ENCODE measurements at regions not wholly inside any gene's neighbourhood (a gene's known extent, or its start where the extent isn't known, plus 50 kb on each side); places are given as distances from the start of the nearest gene placed in this dataset.

DNA sequence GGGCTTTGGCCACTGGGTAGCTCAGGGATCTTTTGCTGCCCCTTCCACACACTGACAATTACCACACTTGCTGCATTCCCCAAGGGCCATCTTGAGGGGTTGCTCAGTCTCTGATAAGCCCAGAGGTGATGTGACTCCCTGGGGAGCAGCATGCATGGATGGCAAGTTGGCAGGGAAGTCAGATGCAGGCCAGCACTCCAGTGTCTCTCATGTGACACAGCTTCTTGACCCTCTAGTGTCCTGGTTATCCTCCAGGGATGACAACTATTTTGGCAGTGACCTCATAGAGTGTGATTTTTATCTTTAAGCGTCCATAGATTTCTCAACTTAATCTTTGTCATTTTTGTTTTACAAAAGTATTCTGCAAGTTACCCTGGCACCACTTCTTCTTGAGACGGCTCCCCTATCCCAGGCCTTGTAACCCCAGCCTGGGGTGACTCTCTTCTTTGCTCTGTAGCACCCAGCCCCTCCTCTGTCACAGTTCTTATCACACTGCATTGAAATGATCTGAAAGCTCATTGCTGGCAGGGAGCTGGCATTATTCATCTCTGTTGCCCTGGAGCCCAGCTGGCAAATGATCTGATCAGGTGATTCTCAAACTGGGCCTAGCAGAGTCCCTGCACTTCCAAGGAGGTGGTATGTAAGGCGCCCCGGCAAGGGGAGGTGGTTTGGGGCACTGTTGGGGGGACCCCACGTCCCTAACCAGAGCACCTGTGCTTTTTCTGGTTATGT is 72.6 kb downstream of the TENT5C start:
- DNase-seq (ENCODE audit: low read depth), result no peak

DNA sequence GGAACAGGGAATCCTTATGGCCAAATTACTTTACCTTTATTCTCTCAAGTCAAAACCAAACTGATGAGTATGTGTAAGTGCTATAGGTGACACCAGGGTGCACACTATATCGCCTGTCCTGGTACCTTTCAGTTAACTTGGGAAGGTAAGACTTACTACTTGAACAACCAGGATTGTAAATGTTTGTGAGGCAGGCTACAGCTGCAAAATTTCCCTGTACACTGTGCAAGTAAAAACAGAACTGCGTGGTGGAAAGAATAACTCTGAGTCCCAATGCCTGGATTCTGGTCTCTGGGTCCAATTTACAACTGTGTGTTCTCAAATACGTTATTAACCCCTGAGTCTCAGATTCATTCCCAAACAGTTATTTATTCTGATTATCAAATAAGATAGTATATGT is 73.5 kb downstream of the TENT5C start:
- DNase-seq (ENCODE audit: low read depth), result no peak

DNA sequence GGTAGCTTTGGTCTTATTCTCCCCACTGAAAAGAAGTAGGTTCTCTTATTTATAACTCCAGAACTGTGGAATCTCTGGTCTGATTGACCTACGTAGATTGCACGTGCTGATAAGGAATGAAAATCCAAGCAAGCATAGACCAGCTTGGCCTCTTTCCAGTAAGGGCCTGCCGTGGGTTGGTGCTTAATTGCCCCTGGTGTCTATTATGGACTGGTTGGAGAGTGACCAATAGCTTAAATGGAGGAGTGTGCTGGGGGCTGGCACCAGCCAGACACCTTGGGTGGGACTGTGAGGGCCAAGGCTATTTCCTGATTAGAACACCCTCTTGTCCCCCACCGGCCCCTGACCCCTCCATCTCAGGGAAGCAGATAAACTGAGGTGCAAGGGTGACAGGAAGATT is 74.0 kb downstream of the TENT5C start:
- no peak for DNase-seq (ENCODE audit: low read depth)

DNA sequence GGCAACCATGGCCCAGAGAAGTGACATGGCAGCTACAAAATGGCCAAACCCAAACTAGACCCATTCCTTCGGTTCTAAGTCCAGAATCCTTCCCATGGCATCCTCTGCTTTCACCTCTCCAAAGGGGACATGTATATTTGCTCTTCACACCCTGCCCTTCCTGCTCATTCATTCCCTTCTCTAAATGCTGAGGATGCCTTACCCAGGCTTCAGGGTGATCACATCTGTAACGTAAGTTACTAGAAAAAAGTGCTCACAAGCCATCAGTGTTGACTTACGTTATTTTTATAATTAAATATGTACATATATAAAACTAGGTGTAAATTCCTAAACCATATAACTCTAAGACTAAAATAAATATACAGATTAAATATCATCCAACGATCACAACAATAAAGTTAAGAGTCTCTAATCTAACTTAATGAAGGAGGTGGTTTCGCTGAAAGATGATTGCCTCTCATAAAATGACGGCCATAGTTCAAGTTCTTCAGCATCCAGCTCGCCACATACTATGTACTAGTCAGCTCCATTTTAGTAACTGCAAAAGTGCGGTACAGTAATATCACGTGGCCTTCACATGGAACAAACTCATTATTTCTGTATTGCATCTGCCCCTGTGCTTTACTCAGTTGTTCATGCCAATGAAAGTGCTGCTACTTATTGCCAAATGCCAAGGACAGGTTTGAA is 74.6 kb downstream of the TENT5C start:
- no peak for DNase-seq (ENCODE audit: low read depth)

DNA sequence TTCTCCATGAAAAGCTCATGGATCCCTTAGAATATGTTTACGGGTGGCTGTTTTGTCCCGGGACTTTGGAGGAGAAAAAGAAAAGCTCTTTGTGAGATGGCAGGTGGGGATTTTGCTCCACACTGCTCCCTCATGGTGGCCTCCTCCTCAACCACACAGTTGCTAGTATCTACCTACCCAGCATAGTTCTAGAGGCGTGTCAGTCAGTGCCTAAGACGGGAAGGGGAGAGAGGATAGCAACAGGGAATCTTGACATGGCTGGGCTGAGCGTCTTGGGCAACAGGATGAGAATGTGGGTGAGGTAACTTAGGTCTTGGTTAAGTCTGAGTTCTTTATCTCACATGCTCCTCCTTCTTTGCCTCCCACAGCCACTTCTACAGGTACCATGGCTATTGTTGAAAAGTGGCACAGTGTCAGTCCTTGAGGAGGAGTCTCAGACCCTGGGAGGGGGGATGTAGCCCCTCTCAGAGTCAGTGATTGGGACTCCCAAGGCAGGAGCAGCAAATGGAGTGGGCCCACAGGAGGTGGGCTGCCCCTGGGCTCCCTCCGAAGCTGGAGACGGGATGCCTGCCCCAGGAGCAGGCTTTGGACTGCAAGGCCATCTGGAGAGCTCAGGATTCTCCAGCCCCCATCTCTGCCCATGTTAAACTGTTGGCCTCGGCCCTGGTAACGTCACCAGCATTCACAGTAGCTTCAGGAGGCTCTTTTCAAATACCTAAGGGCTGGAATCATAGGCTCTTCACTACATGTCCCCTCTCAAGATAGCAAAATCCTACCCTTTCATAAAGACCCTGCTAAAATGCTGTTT is 75.4 kb downstream of the TENT5C start:
- no peak for DNase-seq (ENCODE audit: low read depth)

DNA sequence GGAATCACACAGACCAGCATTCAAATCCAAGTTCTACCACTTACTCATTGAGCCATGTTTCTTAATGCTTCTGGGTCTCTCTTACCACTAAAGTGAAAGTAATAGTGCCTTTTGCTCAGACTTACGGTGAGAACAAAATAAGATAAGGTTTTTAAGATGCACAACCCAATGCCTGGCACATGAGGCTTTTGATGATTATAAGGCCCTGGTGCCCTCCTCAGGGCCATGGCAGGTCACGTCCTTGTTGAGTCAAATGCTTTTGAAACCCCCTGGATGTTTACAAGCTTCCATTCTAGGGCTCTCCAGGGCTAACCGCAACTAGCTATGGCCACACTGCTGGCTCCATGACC is 76.0 kb downstream of the TENT5C start:
- no peak for DNase-seq (ENCODE audit: low read depth)

DNA sequence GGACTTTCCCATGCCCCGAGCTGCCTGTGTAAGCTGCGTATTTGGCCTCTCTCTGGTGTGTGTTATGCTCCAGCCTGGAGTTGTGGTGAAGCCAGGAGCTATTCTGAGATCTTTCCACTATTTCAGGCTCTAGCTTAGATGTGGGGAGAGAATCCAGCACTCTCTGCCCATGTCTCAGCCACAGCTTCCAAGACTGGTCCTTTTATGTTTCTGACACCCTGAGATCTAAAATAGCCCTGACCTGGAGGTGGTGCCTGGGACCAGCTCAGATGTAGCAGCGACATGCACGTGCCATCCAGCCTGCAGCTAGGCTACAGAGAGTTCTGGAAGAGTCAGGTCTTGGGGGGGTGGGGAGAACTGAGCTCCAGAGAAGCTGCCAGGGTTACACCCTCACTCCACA is 76.5 kb downstream of the TENT5C start:
- DNase-seq (ENCODE audit: low read depth), result no peak

DNA sequence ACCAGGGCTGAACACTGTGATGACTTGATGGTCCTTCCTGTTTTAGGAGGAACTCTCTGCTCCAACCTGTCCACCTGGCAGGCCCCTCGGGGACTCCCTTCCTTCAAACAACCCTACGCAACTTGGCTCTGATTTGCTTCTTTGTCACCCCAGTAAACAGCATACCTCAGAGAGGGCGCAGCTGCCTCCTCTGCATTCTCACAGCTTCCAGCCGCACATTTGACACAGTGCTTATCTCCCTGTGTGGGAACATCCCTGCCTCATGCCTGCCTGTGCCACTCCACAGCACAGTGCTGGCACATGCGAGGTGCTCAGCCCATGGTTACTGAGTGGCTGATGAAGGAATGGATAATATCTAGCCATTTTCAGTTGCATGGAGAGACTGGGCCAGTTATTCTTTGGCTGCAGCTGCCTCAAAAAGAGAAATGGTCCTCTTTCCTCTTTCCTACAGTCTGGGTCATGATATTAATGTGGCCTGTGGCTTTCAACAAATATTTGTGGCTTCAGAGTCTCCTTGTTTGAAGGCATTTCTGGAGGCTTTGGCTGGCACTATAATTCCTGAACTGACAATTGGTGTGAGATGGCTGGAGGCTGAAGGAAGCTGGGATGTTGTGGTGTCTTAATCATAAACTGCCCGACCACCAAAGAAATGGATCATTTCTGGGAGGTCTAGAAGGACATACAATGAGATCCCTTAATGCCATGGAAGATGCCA is 77.9 kb downstream of the TENT5C start:
- DNase-seq (ENCODE audit: low read depth), result no peak

DNA sequence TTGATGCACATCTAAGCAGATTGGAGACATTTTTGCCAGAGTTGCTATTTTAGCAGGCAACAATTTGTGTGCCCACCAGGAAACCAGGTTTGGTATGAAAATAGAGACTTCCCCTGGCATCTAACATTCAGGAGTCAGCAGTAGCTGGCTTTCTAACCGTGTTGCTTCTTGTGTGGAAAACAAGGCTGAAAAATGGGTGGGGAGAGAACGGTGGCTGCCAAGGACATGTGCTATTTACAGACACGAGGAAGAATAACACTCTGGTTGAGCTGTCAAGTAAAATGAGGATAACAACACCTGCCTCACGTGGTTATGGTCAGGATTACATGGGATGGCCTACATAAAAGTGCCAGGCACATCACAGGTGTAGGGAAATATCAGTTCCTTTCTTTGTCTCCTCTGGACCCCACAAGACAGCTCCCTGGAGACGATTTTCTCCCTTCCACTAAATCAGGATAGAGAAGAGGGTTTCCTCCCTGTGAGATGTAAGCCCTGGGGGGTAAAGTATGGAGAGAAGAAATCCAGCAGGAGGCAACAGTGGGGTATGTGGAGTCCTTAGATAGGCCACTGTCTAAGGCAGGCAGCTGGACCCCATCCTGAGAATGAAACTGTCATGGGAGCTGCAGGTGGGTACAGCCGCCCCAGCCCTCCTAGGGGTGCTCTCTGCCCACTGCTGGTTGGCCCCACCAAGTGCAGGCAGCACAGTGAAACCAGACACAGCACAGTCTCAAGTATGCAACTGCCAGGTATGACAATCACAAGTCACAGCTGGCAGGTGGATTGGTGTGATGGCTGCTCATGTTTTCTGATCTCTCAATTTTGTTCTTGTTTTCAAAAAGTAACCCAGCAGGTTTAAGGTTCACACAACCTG is 80.3 kb downstream of the TENT5C start:
- DNase-seq (ENCODE audit: low read depth), result no peak

DNA sequence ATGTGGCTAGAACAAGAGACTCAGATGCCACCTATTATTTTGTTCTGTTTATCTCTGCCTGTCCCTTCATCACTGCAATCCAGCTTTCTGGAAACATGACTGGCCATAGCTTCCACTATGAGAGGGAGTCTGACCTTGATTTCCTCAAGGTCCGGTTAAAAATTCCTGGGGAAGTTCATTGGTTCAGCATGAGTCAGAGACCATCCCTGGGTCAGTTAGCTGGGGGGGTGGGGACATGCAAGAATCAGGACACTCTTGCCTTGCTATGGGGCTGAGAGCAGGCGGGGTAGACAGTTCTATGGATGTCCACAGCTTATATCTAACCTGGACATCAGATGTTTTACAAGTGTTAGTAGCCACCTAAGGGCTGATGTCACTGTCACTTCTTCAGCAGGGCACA is 81.1 kb downstream of the TENT5C start:
- DNase-seq (ENCODE audit: low read depth), result no peak

DNA sequence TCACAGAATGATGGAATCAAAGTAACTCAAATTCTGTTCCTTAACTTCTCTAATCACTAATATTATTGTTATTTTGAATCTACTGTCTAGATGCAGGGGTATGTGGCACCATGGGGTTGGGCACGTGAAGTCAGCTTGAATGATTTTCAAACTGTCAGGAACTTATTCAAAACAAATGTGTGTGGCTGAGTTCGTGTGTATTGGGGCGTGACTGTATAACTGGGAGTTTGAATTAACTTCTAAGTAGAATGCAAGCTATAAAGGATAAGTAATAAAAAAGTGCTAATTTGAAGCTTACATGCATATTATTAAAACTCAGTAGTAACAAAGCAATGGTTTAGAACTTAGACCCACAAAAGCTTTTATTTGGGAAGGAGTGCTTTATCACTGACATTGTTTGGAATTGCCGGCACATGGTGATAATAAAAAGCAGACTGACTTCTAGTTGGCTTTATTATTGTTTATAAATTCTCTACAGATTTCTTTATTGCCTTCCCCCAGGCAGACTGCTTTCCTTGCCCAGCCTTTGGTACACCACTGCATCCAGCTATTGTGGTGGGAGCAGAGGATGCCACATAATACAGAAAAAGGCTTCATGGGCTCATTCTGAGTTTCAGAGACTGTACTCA is 84.3 kb downstream of the TENT5C start:
- no peak for DNase-seq (ENCODE audit: low read depth)

DNA sequence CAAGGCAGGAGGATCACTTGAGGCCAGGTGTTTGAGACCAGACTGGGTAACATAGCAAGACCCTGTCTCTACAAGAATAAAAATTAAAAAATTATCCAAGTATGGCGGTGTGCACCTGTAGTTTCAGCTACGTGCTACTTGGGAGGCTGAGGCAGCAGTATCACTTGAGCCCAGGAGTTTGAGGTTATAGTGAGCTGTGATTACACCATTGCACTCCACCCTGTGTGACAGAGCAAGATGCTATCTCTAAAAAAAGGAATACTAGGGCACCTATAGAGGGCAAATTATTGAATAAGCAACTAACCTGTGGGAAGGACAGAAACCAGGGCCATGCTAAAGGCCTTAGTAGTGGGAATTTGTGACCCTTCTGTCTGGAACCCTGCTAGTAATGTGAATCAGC is 86.1 kb downstream of the TENT5C start:
- DNase-seq (ENCODE audit: low read depth), result no peak

DNA sequence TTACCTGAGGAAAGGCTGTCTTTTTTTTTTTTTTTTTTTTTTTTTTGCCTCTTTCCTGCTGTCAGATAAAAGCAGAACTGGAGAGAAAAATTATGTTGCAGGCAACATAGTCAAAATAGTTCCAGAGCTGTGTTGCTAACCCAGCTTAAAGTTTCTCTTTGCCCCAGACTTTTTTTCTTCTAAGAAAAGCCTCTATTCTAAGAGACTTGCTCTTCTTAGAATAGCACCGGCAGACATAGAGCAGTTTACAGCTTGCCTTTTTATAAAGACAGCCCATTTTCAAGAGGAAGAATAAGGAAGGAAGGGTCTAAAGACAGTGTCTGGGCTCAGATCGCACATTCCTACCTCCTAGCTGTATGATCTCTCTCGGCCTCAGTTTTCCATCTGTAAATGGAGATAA is 88.7 kb downstream of the TENT5C start:
- no peak for DNase-seq (ENCODE audit: low read depth)

DNA sequence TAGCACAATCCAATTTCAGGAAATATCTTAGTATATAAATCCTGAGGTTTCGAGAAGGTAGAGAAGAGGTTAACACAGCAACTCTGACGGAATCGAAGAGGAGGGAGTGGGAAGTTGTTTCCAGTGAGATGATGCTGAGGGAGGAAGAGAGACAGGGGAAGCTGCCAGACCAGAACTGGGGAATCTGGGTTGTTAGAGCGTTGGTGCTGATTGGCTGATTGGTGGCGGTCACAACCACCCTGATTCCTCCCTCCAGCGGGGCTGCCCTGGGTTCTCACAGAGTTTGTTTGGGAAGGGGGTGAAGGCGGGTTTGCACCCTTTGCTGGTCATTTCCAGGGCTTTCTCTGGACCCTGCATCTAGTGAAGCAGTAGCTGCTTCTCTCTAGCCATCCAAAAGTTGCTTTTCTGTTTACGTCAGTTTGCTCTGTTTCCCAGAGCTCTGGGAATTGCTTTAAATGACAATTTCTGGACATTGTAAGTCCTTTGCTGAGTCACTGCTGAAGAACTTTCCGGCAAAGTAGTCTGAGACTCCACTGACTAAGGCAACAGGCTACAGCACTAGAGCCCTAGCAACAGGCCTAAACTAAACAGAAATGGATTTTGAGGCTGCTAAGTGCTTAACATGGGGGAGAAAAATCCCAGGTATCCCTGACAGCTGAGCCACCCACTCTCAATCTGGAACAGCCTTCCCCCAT is 90.1 kb downstream of the TENT5C start:
- DNase-seq (ENCODE audit: low read depth), result no peak

DNA sequence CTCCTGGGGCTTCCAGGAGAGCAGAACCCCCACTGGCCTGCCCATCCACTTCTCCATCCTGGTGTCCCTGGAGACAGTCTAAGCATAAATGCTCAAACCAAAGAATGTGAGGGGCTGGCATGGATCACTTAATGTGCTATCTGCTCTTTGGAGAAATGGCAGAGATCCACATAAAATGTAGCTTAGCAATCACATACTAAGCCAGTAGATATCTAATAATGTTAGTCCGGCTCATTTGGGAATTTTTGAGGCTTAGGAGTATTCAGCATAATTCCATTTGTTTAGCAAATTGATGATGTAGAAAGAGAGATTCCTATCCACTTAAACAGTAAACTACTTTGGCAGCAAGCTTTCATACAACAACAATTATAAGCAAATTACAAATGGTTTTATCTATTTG is 90.7 kb downstream of the TENT5C start:
- no peak for DNase-seq (ENCODE audit: low read depth)

DNA sequence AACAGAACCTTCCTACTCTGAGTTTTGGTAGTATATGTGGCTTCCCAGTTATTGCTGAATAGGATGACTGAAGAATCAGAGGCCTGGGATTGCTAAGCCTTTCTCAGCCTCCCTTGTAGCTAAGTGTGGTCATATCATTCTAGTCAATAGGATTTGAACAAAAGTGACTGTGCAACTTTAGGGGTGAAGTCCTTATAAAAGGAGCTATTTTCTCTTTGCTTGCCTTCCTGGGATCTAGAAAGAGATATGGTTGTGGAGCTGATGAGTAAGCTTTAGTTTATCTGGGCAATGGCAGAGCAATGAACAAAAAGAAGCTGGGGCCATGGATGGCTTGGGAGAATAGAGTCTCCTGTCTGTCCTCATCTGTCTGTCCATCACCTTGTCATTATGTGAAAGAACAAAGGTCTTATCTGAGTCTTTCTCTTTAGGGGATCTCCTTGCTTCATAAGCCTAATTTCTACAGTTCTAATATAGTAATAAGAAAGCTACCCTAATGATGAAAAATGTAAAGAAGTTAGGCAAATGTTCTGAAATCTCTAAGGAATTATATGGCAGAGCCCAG is 91.5 kb downstream of the TENT5C start:
- DNase-seq (ENCODE audit: low read depth), result no peak

DNA sequence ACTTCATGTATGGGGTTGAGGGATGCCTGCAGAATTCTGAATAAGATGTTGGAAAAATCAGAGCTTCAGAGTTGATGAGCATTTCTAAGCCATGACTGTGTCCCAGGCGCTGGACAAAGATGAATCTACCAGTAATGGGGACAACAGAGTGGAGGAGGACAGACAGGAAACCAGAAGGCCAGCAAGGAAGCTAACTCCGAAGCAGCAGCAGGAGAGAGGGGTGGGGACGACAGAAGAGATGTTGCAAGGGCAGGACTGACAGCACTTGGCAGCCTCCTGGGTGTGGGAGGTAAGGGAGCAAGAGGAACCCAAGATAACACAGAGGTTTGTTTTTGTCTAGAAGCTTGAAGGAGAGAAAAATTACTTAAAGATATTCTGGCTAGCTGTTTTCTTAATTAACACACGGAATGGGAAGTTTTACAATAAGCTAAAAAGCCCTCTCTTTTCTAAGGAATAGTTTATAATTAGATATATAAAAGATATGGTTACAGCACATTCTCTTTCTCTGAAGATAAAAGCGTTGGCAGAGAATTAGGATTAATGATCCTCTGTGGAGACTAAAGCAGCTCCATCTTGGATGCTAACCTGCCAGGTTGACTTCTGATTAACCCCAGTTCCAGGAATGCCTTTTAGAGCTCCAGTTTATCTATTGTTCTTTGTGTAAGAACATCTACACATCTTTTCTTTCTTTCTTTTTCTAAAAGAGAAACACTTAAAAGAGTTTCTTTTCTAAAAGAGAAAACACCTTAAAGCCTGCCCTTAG is 92.7 kb downstream of the TENT5C start:
- DNase-seq (ENCODE audit: low read depth), result no peak

DNA sequence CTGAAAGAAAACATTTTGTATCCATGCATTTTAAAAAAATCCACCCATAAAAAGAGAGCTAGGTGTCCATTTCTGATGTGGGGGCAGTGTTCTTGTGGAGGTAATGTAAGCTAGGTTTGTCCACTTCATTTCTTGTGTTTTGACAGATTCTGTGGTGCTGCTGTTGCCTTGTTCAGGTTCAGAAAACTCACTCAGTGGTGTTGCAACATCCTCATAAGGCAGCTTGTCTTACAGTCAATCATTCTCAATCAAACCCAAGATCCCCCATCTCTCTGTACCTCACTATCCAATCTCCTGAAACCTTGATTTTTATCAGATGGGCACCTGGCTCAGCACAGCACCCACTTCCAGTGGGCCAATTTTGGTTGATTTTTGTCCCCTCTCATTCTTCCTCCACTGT is 94.1 kb downstream of the TENT5C start:
- DNase-seq (ENCODE audit: low read depth), result no peak

DNA sequence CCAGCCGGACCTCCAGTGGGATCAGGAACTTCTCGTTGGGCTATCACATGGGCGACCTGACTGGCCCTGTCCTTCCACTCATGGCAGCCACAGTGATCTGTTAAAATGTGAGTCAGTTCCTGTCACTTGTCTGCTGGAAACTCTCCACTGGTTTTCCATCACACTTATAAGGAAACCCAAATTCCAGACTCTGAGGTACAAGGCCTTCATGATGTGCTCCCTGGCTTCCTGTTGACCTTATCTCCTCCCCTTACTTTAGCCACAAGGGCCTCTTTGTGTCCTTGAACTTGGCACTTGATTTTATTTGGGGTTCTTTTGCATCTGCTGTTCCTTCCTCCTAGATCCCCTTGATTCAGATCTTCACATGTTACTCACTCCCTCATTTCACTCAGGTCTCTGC is 96.8 kb downstream of the TENT5C start:
- no peak for DNase-seq (ENCODE audit: low read depth)

Measured in activated T-helper 9 cell treated with anti-CD3 and anti-CD28 coated beads, Interleukin-2, amount 50 U/mL, for 16 hours (primary cell).